HepG2 (cell line): ENCODE measurements at regions not wholly inside any gene's neighbourhood (a gene's known extent, or its start where the extent isn't known, plus 50 kb on each side); places are given as distances from the start of the nearest gene placed in this dataset.

ENCODE experiments used
- ATAC-seq: fragments of 200-7000 bp; cut with Tn5 transposase; 3 replicates; pipeline ENCODE4 v1.9.1; 2020; ENCODE audit warnings: mild to moderate bottlenecking, moderate library complexity
- BruUV-seq: library from RNA; stranded (reverse); fragments of 400-500 nt; replicated peaks from 2 replicates; lab custom pipeline; 2021; lab: Mats Ljungman, UMichigan
- CTCF ChIA-PET: fragments of 300-600 bp; formaldehyde crosslinking; extraction: SDS; loops from one replicate; lab custom pipeline; 2021; ENCODE audit warnings: low total read pairs, inconsistent platforms, low intra/inter-chr PET ratio; lab: Yijun Ruan, JAX
- POLR2A ChIA-PET: fragments of 350-600 bp; sonication (Branson Sonifier 250); formaldehyde crosslinking; loops from one replicate; lab custom pipeline; 2020; ENCODE audit warnings: antibody characterized with exemption, inconsistent platforms; lab: Yijun Ruan, JAX
- DNase-seq: peaks from one replicate; pipeline ENCODE4 v3.0.0-alpha.2; 2015; ENCODE audit warnings: low spot score
- FAIRE-seq: peaks from 3 replicates; lab custom pipeline; 2011; peaks lifted over from hg19 to GRCh38; lab: Jason Lieb, UNC
- H2AFZ ChIP-seq: one replicate; pipeline ENCODE4 v1.6.1; 2011; ENCODE audit warnings: low read length, inconsistent platforms
- H3K27ac ChIP-seq: fragments of 300-600 bp; 3 replicates; pipeline ENCODE4 v1.8.0; 2011; ENCODE audit warnings: mixed run types, mild to moderate bottlenecking, mixed read lengths, low read length, inconsistent platforms; ENCODE audit not compliant: insufficient read depth; ENCODE audit errors: extremely low read length
- H3K27me3 ChIP-seq, 2 experiments: fragments of 200-600 bp in 1 of 2; 2 replicates in 1 of 2; 3 replicates in 1 of 2; pipeline versions ENCODE4 v1.6.0 to v1.8.0; 2011; ENCODE audit warnings: low read length in 2 of 2, mild to moderate bottlenecking in 2 of 2, moderate library complexity in 2 of 2, inconsistent platforms in 1 of 2; ENCODE audit not compliant: insufficient read depth in 2 of 2, control insufficient read depth in 1 of 2
- H3K36me3 ChIP-seq, 2 experiments: fragments of 200-600 bp in 1 of 2; replicated peaks in 1 of 2; 2 replicates in 1 of 2; 3 replicates in 1 of 2; pipeline versions ENCODE4 v1.5.1 to v1.8.0; 2011; ENCODE audit warnings: low read length in 2 of 2, inconsistent platforms in 1 of 2; ENCODE audit not compliant: insufficient read depth in 2 of 2, control insufficient read depth in 1 of 2
- H3K4me1 ChIP-seq: 2 replicates; pipeline ENCODE4 v1.5.1; 2012; ENCODE audit warnings: low read length, inconsistent platforms; ENCODE audit not compliant: insufficient read depth
- H3K4me2 ChIP-seq: 2 replicates; pipeline ENCODE4 v1.6.0; 2011; ENCODE audit warnings: low read depth, low read length, inconsistent platforms
- H3K4me3 ChIP-seq, 3 experiments: fragments of 200-600 bp in 1 of 3; sonication (generic), shearing (Covaris generic) in 1 of 3; replicated peaks in 1 of 3; 2 replicates each; pipeline ENCODE4 v1.5.1; 2011 to 2016; ENCODE audit warnings: low read length in 3 of 3, inconsistent platforms in 2 of 3, low read depth in 2 of 3, mild to moderate bottlenecking in 2 of 3, control low read depth in 1 of 3, mixed read lengths in 1 of 3; ENCODE audit not compliant: insufficient read depth in 1 of 3
- H3K79me2 ChIP-seq: one replicate; pipeline ENCODE4 v1.6.1; 2011; ENCODE audit warnings: low read length, inconsistent platforms; ENCODE audit not compliant: insufficient read depth
- H3K9ac ChIP-seq: 2 replicates; pipeline ENCODE4 v1.6.0; 2011; ENCODE audit warnings: mild to moderate bottlenecking, low read depth, low read length, inconsistent platforms; ENCODE audit not compliant: insufficient read depth
- H3K9me3 ChIP-seq: 2 replicates; pipeline ENCODE4 v1.5.1; 2012; ENCODE audit warnings: mild to moderate bottlenecking, low read length
- H4K20me1 ChIP-seq: 2 replicates; pipeline ENCODE4 v1.6.0; 2011; ENCODE audit warnings: inconsistent platforms, mild to moderate bottlenecking, low read length, moderate library complexity; ENCODE audit not compliant: insufficient read depth
- AGO2 ChIP-seq: fragments of 200-400 bp; formaldehyde crosslinking; optimal IDR thresholded peaks from 2 replicates; pipeline ENCODE3; 2017; ENCODE audit warnings: mild to moderate bottlenecking, low read depth, low read length, moderate library complexity
- AHR ChIP-seq: IDR thresholded peaks from 2 replicates; pipeline ENCODE4 v1.6.1; 2018; ENCODE audit warnings: missing genetic modification reagents, missing compliant biosample characterization
- FOSL2 ChIP-seq: sonication (generic); formaldehyde crosslinking; IDR thresholded peaks from 2 replicates; pipeline ENCODE4 v1.4.0; 2020; ENCODE audit warnings: missing genetic modification reagents
- HOXA7 ChIP-seq: sonication (generic); formaldehyde crosslinking; IDR thresholded peaks from 2 replicates; pipeline ENCODE4 v1.8.1; 2022; ENCODE audit warnings: mild to moderate bottlenecking, missing genetic modification reagents, moderate library complexity
- IRF2 ChIP-seq: IDR thresholded peaks from 2 replicates; pipeline ENCODE4 v1.6.1; 2018; ENCODE audit warnings: missing genetic modification reagents, missing compliant biosample characterization
- KAT8 ChIP-seq: IDR thresholded peaks from 2 replicates; pipeline ENCODE4 v1.6.1; 2016; ENCODE audit warnings: missing genetic modification reagents, missing compliant biosample characterization
- KLF11 ChIP-seq: IDR thresholded peaks from 2 replicates; pipeline ENCODE4 v1.6.1; 2016; ENCODE audit warnings: missing compliant biosample characterization
- MTF1 ChIP-seq: sonication (generic); formaldehyde crosslinking; IDR thresholded peaks from 2 replicates; pipeline ENCODE4 v1.5.0; 2020; ENCODE audit warnings: missing genetic modification reagents
- ZNF20 ChIP-seq: sonication (generic); formaldehyde crosslinking; IDR thresholded peaks from 2 replicates; pipeline ENCODE4 v1.4.0; 2020; ENCODE audit warnings: mild to moderate bottlenecking, moderate library complexity, missing genetic modification reagents
- ZNF225 ChIP-seq: sonication (generic); formaldehyde crosslinking; IDR thresholded peaks from 2 replicates; pipeline ENCODE4 v1.4.0; 2020; ENCODE audit warnings: mild to moderate bottlenecking, missing genetic modification reagents
- ZNF564 ChIP-seq: sonication (generic); formaldehyde crosslinking; IDR thresholded peaks from 2 replicates; pipeline ENCODE4 v1.8.1; 2023; ENCODE audit warnings: mild to moderate bottlenecking, missing genetic modification reagents
- ZNF652 ChIP-seq: IDR thresholded peaks from 2 replicates; pipeline ENCODE4 v1.6.1; 2016; ENCODE audit warnings: low read depth, borderline replicate concordance
- WGBS: methylation state at CpG from one replicate; pipeline ENCODE4 v1.1.6; 2017; ENCODE audit warnings: low lambda C conversion rate; 5-methylcytosine and 5-hydroxymethylcytosine counted together
- in situ Hi-C: cut with HindIII; loops from 2 replicates; pipeline ENCODE4 v1.10.0; 2017; ENCODE audit warnings: low pct_unique_long_range_greater_than_20kb; ENCODE audit not compliant: extremely low pct_ligation_motif_present
- intact Hi-C: fragments of 100-400 bp; cut with micrococcal nuclease; formaldehyde crosslinking; loops from one replicate; pipeline ENCODE4 v1.10.0; 2022; ENCODE audit not compliant: unreplicated experiment
- TF ChIP-seq, protein P1 (sequence below): sonication (generic); formaldehyde crosslinking; IDR thresholded peaks from 2 replicates; pipeline ENCODE4 v1.4.0; 2020; ENCODE audit warnings: missing genetic modification reagents, borderline replicate concordance
- TF ChIP-seq, protein P2 (sequence below): sonication (generic); formaldehyde crosslinking; IDR thresholded peaks from 2 replicates; pipeline ENCODE4 v1.9.0; 2022; ENCODE audit warnings: missing genetic modification reagents, mild to moderate bottlenecking, borderline replicate concordance
- TF ChIP-seq, protein P3 (sequence below): sonication (generic); formaldehyde crosslinking; IDR thresholded peaks from 2 replicates; pipeline ENCODE4 v1.5.0; 2020; ENCODE audit warnings: mild to moderate bottlenecking, missing genetic modification reagents

DNA sequence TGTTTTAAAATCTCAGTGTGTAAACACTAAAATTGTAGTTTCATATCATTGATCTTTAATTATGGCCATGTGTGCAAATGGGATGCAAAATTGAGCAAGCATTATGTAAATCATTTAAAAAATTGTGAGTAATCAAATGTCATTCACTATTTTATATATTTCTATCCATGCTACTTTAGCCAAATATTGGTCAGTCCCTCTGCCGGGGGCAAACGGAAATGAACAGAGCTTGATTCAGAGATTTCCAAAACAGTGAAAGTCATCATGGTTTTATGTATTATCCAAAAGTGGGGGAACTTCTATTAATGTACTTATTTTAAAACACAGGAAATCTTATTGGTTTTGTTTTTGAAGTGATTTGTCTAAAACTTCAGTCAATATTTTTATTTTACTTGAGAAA is 219.1 kb downstream of the IRS2 start:
- H3K4me1 ChIP-seq = peaks cover 28% of the 10 kb centered on the region
- no peak for DNase-seq
- POLR2A ChIA-PET = no interaction called here
- no peak overlapping the region for H3K27ac ChIP-seq
- H3K36me3 ChIP-seq = no peaks in the 10 kb centered on the region
- H4K20me1 ChIP-seq = no peaks in the 10 kb centered on the region
- no peaks in the 10 kb centered on the region for H3K79me2 ChIP-seq
- no peak overlapping the region for H3K4me2 ChIP-seq
- in situ Hi-C loops (no loop called here), intact Hi-C loops (no loop called here)
- WGBS = 86% methylated on average over 2 of the region's 2 CpGs
- ATAC-seq = no peak
- no peak overlapping the region for H2AFZ ChIP-seq
- H3K9ac ChIP-seq = no peak overlapping the region
- H3K4me3 ChIP-seq = no peak overlapping the region
- FAIRE-seq = no peak
- BruUV-seq = no TSS peak
- no peaks in the 10 kb centered on the region for H3K27me3 ChIP-seq
- no peaks in the 10 kb centered on the region for H3K9me3 ChIP-seq
- CTCF ChIA-PET = no interaction called here
- TF ChIP-seq KLF11 (CRISPR knock-in tag) (no peak), ZNF225 (no peak), AHR (CRISPR knock-in tag) (no peak), HOXA7 (CRISPR knock-in tag) (no peak), KAT8 (CRISPR knock-in tag) (no peak), FOSL2 (CRISPR knock-in tag) (no peak), ZNF564 (CRISPR knock-in tag) (no peak), IRF2 (CRISPR knock-in tag) (no peak), ZNF20 (no peak)

DNA sequence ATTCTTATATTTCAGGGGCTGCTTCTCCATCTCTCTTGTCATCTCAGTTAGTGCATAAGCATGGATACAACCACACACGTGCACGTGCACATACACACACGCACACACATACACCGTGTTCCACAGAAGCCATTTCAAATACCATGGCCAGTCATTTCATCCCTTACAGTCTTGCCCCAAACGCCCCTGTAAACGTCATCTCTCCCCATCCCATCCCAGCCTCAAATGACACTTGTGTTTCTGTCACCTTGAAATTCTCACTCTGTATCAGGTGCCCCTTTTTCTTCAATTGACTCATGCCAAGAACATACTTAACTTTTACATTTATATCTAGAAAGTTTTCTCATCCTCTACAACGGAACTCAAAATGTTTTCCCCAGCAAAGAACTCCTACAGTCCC is 220.5 kb downstream of the IRS2 start:
- TF ChIP-seq, protein P1, sequence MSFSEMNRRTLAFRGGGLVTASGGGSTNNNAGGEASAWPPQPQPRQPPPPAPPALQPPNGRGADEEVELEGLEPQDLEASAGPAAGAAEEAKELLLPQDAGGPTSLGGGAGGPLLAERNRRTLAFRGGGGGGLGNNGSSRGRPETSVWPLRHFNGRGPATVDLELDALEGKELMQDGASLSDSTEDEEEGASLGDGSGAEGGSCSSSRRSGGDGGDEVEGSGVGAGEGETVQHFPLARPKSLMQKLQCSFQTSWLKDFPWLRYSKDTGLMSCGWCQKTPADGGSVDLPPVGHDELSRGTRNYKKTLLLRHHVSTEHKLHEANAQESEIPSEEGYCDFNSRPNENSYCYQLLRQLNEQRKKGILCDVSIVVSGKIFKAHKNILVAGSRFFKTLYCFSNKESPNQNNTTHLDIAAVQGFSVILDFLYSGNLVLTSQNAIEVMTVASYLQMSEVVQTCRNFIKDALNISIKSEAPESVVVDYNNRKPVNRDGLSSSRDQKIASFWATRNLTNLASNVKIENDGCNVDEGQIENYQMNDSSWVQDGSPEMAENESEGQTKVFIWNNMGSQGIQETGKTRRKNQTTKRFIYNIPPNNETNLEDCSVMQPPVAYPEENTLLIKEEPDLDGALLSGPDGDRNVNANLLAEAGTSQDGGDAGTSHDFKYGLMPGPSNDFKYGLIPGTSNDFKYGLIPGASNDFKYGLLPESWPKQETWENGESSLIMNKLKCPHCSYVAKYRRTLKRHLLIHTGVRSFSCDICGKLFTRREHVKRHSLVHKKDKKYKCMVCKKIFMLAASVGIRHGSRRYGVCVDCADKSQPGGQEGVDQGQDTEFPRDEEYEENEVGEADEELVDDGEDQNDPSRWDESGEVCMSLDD = no peak
- TF ChIP-seq ZNF652 (no peak), MTF1 (CRISPR knock-in tag) (no peak), AGO2 (no peak)
- TF ChIP-seq, protein P2, sequence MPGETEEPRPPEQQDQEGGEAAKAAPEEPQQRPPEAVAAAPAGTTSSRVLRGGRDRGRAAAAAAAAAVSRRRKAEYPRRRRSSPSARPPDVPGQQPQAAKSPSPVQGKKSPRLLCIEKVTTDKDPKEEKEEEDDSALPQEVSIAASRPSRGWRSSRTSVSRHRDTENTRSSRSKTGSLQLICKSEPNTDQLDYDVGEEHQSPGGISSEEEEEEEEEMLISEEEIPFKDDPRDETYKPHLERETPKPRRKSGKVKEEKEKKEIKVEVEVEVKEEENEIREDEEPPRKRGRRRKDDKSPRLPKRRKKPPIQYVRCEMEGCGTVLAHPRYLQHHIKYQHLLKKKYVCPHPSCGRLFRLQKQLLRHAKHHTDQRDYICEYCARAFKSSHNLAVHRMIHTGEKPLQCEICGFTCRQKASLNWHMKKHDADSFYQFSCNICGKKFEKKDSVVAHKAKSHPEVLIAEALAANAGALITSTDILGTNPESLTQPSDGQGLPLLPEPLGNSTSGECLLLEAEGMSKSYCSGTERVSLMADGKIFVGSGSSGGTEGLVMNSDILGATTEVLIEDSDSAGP (CRISPR knock-in tag) = no peak
- TF ChIP-seq, protein P3, sequence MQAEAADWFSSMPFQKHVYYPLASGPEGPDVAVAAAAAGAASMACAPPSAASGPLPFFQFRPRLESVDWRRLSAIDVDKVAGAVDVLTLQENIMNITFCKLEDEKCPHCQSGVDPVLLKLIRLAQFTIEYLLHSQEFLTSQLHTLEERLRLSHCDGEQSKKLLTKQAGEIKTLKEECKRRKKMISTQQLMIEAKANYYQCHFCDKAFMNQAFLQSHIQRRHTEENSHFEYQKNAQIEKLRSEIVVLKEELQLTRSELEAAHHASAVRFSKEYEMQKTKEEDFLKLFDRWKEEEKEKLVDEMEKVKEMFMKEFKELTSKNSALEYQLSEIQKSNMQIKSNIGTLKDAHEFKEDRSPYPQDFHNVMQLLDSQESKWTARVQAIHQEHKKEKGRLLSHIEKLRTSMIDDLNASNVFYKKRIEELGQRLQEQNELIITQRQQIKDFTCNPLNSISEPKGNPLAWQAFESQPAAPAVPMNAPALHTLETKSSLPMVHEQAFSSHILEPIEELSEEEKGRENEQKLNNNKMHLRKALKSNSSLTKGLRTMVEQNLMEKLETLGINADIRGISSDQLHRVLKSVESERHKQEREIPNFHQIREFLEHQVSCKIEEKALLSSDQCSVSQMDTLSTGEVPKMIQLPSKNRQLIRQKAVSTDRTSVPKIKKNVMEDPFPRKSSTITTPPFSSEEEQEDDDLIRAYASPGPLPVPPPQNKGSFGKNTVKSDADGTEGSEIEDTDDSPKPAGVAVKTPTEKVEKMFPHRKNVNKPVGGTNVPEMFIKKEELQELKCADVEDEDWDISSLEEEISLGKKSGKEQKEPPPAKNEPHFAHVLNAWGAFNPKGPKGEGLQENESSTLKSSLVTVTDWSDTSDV (CRISPR knock-in tag) = no peak
- TF ChIP-seq, all 625 proteins: peak for 0
- in situ Hi-C loops (no loop called here), intact Hi-C loops (no loop called here)
- ChIA-PET POLR2A (no interaction called here), CTCF (no interaction called here)
- no peak for DNase-seq
- H3K4me1 ChIP-seq = peaks cover 28% of the 10 kb centered on the region
- no peak for ATAC-seq
- FAIRE-seq = no peak
- no peak overlapping the region for H3K9ac ChIP-seq
- H3K27me3 ChIP-seq = no peaks in the 10 kb centered on the region
- no peak overlapping the region for H3K4me2 ChIP-seq
- H3K9me3 ChIP-seq = no peaks in the 10 kb centered on the region
- no TSS peak for BruUV-seq
- H3K4me3 ChIP-seq = no peak overlapping the region
- H4K20me1 ChIP-seq = no peaks in the 10 kb centered on the region
- no peak overlapping the region for H3K27ac ChIP-seq
- no peak overlapping the region for H2AFZ ChIP-seq
- no peaks in the 10 kb centered on the region for H3K79me2 ChIP-seq
- no peaks in the 10 kb centered on the region for H3K36me3 ChIP-seq
- WGBS = 53% methylated on average over 7 of the region's 7 CpGs
